GM18873 (cell line): ENCODE measurements at regions not wholly inside any gene's neighbourhood (a gene's known extent, or its start where the extent isn't known, plus 50 kb on each side); places are given as distances from the start of the nearest gene placed in this dataset.

ENCODE experiments used
- ATAC-seq: cut with Tn5 transposase; IDR thresholded peaks from one replicate; pipeline ENCODE4 v1.9.1; 2021; ENCODE audit warnings: mild to moderate bottlenecking, moderate library complexity, moderate number of reproducible peaks; ENCODE audit not compliant: unreplicated experiment, low FRiP score

DNA sequence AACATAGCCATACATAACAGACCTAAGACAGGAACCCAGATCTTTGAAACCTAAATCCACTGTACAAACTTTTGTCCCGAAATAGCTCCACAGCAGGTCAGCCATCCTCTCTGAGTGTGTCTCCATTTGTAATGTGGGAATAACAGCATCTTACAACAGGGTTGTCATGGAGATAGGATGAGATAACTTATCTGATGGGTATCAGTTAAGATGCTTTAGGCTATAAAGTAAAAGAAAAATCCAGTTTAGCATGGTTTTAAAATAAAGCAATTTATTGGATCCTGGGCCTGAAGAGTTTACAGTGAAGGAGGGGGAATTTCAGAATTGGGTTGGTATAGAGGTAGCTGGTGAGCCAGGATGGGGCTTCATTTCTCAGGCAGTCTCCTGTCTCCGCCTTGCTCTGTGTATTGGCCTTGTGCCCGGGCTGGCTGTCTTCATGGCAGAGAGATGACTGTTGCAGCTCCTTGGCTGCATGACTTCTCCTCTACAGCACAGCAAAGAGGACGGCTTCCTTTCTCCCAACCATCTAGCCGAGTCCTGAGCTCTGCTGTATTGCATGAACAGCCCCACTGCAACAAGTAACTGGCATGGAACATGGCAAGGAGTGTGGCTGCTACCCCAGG is 131.9 kb upstream of the PROK2 start:
- no peak for ATAC-seq

DNA sequence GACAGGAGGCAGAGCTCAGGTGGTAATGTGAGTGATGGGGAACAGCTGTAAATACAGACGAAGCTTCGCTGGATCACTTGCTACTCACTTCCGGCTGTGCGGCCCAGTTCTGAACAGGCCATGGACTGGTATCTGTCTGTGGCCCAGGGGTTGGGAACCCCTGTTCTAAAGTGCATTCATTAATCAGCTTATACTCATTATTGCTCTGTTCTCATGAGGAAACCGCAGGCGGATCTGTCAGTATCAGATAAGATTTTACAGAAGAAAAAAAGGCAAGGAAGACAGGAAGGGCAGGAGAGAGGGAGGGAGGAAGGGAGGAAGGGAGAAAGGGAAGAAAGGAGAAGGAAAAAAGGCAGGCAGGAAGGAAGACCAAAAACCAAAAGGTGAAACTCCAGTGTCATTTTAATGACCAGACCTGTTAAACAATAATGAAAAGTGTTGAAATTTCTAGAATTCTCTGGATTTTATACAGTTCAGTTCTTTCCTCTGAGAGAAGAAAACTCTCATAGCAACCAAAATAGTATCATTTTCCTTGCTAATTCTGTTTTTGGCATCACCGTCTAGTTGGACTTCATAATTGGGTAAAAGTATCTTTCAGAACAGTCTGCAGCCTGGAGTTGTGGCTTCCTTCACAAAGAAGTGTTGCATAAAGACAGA is 128.0 kb upstream of the PROK2 start:
- ATAC-seq: no peak

- ATAC-seq: no peak
These were observed 125.2 kb upstream of the PROK2 start for GRCh38 chr3:71910108-71910507.

DNA sequence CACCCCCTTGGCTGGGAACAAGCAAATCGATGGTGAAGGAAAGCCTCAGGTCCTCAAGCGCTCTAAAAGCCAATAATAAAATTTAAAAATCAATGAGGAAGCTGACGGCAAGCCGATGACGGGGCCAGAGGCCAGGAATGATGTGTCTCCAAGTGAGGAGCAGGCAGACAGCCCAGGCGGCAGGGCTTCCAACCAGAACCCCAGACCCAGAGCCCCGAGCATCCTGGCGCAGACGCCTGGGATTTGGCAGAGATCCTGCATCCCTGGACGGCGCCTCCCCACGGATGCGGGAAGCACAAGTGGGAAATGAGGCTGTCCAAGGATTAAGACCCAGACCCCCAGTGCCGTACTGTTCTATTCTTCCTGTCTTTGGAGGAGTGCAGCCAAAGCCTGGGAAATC is 123.0 kb upstream of the PROK2 start:
- ATAC-seq: no peak

DNA sequence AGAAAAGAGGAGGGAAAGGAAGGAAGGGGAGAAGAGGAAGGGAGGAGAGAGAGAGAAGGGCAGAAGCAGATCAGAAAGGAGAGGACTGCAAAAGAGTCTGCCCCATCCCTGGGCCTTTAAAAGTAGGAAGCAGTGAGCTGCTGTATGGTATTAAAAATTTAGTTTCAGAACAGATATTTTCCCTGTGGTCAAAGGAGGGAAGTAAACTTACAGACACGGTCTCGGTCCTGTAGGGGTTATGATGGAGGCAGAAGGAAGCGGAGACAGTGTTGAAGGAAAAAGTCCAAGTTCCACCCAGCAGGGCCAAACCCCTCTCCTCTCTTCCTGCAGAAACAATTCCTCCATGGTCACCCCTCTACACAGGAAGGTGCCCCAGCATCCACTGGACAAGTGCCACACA is 122.0 kb upstream of the PROK2 start:
- no peak for ATAC-seq

DNA sequence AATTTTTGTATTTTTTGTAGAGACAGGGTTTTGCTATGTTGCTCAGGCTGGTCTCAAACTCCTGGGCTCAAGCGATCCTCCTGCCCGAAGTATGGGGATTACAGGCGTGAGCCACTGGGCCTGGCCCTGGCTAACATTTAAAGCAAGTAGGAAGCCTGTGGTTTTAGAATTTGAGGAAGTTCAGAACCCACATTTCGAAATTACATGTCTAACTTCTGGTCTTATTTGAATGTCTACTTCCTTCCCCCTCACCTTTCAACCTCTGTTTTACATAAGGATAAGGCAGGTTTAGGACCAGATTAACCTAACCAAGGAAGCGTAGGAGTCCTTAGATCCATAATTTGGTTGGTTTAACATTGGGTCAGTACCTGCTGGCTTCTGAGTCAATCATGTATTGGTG is 120.5 kb upstream of the PROK2 start:
- peak; percentile 93 for ATAC-seq

DNA sequence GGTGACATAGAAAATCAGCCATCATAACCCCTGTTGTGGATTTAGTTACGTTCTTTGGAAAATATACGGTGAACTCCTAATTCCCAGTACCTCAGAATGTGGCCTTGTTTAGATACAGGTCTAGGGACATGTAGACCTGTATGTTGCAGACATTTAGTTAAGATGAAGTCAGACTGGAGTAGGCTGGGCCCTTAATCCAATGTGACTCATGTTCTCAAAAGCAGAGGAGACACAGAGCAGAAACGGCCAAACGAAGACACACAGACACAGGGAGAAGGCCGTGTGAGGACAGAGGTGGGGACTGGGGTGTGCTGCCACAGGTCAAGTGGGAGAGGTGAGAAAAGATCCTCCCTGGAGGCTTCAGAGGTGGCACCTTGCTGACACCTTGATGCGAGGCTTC is 119.0 kb upstream of the PROK2 start:
- no peak for ATAC-seq

DNA sequence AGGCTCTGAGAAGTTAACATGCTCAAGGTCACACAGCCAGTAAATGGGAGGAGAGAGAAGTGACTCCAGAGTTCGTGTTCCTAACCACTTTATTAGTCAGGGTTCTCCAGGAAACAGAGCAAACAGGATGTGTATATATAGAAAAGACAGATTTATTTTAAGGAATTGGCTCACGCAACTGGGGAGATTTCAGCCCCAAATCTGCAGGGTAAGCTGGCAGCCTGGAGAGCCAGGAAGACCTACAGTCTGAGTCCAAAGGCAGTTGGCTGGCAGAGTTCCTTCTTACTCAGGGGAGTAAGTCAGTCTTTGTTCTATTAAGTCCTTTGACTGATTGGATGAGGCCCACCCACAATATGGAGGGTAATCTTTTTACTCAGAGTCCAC is 118.2 kb upstream of the PROK2 start:
- ATAC-seq: no peak

DNA sequence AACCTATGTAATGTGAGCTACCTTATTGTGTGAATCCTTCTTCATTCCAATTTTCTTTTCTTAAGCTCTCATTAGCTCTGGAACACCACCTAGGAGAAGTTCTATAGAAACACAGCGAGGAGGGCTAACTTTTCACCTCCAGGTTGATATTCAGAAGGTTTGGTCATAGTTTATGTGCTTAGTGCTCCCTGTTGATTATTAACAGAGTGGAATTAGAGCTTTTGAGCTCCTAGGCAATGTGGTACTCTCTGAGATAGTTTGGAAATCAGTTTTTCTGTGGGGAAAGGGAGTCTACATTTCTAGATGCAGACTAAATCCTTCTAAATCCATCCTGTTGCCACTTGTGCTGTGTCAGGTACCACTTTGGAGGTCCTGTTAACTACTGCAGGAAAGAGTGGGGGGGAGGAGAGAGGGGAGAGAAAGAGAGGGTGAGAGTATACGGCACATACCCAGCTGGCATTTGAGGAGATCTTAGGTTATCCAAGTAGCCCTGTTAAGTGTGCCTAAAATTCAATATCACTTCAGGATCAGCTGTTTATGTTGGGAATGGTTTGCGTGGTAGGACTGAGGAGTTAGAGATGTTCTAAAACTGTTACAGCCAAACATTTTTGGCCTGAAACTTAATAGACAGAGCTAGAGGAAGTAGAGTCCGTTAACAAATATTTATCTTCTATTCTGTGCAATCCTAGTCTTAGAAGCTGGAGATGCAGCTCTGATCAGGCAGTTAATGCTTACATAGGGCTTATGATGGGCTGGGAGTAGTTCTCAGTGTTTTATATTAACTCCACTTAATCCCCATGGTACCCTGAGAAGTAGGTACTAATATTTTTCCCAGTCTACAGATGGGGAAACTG is 117.5 kb upstream of the PROK2 start:
- no peak for ATAC-seq

GRCh38 chr3:71901645-71902044 is 116.7 kb upstream of the PROK2 start:
- ATAC-seq: no peak

- no peak for ATAC-seq
These were observed 115.1 kb upstream of the PROK2 start for GRCh38 chr3:71900057-71900456.

DNA sequence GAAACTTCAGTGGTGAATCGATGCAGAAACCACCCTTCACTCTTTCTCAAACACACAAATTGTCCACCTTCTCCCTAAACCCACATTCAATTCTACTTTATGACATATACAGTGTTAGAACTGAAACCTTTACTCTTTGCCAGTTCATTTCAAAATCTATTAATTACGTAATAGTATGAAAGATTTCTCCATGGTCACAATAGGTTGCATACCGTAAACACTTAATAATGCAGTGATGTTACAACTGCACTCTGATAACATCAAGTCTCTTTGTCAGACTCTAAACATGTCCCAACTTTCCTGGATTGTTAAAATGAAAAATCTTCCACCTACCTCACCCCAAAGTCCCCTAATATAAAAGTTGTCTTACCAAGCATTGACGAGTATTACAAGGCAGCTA is 111.8 kb upstream of the PROK2 start:
- ATAC-seq: no peak

DNA sequence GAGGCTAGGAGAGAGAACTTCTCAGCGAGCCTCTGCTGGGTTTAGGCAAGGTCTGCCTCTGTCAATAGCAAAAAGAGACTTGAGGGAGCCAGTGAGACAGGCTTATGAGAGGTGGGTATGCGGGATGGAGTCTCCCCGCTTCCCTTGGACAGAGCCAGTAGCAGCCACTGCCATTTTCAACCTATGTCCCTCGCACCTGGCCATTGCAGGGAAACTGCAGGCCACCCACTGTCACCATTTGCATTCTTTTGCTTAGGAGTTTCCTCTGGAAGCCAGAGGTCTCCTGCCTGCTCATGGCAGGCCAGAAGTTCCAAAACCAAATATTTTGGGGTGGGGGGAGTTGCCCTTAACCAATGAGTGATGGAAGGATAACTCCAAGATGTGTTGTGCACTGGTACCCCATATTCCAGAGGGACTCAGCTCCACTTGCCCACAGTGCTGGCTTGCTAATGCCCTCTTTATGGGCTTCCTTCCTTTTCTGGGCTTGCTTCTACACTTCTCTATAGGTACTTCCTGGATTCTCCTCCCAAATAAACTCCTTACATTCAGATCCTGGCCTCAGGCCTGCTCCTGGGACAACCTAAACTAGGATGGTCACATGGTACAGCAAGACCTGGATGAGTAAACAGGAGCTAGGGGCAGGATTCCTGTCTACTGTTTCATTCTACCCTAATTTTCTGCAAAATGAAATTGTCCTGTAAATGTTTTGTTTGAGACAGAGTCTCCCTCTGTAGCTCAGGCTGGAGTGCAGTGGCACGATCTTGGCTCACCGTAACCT is 108.9 kb upstream of the PROK2 start:
- no peak for ATAC-seq

DNA sequence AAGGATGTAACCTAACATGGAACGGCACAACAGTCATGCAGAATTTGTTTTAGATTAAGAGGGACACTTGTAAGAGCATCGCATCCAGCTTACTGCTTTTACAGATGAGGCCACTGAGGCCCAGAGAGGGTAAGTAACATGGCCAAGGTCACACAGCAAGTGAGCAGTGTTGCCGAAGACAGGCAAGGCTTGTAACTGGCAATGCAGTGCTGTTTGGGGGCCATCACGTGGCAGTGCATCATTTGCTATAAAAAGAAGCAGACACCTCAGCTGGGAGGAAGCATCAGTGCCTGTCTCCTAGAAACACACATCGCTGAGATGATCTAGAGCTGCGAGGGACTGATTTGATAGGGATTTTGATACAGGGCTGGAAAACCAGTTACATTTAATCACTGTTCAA is 108.2 kb upstream of the PROK2 start:
- no peak for ATAC-seq

GRCh38 chr3:71891483-71891882 is 106.5 kb upstream of the PROK2 start:
- no peak for ATAC-seq

- no peak for ATAC-seq
These were observed 105.5 kb upstream of the PROK2 start for GRCh38 chr3:71890356-71890931.

DNA sequence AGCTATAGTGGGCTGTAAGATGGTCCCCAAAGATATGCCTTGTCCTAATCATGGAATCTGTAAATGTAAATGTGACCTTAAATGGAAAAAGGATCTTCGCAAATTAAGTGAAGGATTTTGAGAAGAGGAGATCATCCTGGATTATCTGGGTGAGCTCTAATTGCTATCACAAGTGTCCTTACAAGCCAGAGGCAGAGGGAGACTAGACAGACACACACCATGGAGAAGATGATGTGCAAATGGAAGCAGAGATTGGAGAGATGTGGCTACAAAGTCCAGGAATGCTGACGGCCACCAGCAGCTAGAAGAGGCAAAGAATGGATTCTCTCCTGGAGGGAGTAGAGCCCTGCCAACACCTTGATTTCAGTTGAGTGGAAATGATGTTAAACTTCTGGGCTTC is 102.3 kb upstream of the PROK2 start:
- no peak for ATAC-seq

- ATAC-seq: no peak
These were observed 100.1 kb upstream of the PROK2 start for GRCh38 chr3:71885006-71885405.

GRCh38 chr3:71881732-71882131 is 96.8 kb upstream of the PROK2 start:
- no peak for ATAC-seq

GRCh38 chr3:71881041-71881440 is 96.1 kb upstream of the PROK2 start:
- ATAC-seq: no peak

- ATAC-seq: no peak
These were observed 94.1 kb upstream of the PROK2 start for GRCh38 chr3:71879089-71879488.
